ENCODE measurements at regions not wholly inside any gene's neighbourhood (a gene's known extent, or its start where the extent isn't known, plus 50 kb on each side); places are given as distances from the start of the nearest gene placed in this dataset.

- Mint-ChIP-seq H3K27me3 (ENCODE audit: insufficient read depth) (peaks cover 31% of the 10 kb centered on the region), H3K9me3 (no peaks in the 10 kb centered on the region), H3K27ac (no peak overlapping the region), H3K4me1 (peaks cover 3% of the 10 kb centered on the region), H3K36me3 (ENCODE audit: low read depth) (no peaks in the 10 kb centered on the region), H3K4me3 (no peak overlapping the region)
- Histone ChIP-seq H3K4me1 (ENCODE audit: control insufficient read depth, insufficient read depth, low read length) (no peaks in the 10 kb centered on the region), H3K36me3 (ENCODE audit: control insufficient read depth, insufficient read depth, low read length) (no peaks in the 10 kb centered on the region), H3K4me3 (ENCODE audit: low read length) (no peak overlapping the region), H3K9me3 (ENCODE audit: control insufficient read depth, low read length) (no peaks in the 10 kb centered on the region), H3K27ac (ENCODE audit: low read depth, low read length) (no peak overlapping the region), H3K9ac (ENCODE audit: extremely low read depth, low read length, poor library complexity, severe bottlenecking) (no peak overlapping the region), H3K27me3 (ENCODE audit: control insufficient read depth, insufficient read depth, low read length, poor library complexity, severe bottlenecking) (peaks cover 4% of the 10 kb centered on the region)
- TF ChIP-seq CTCF (conservative IDR thresholded peaks at IDR 0.05): no peak
- DNase-seq: peak; percentile 69
- 87 to 88% methylated on average over 3 to 10 of the region's 10 CpGs for WGBS, 2 experiments (ENCODE audit: insufficient coverage in 1 of 2, insufficient read length in 1 of 2)
These were observed 120.9 kb upstream of the SMIM21 start for GRCh38 chr18:75548353-75548905.

GRCh38 chr18:75546964-75547363 lies 119.5 kb upstream of the SMIM21 start:
- Histone ChIP-seq H3K4me3 (ENCODE audit: low read length) (no peak overlapping the region), H3K27ac (ENCODE audit: low read depth, low read length) (no peak overlapping the region), H3K27me3 (ENCODE audit: control insufficient read depth, insufficient read depth, low read length, poor library complexity, severe bottlenecking) (no peaks in the 10 kb centered on the region), H3K4me1 (ENCODE audit: control insufficient read depth, insufficient read depth, low read length) (no peaks in the 10 kb centered on the region), H3K9me3 (ENCODE audit: control insufficient read depth, low read length) (no peaks in the 10 kb centered on the region), H3K36me3 (ENCODE audit: control insufficient read depth, insufficient read depth, low read length) (no peaks in the 10 kb centered on the region), H3K9ac (ENCODE audit: extremely low read depth, low read length, poor library complexity, severe bottlenecking) (no peak overlapping the region)
- no peak overlapping the region for H3K4me3 Mint-ChIP-seq
- WGBS, 2 experiments (ENCODE audit: insufficient coverage in 1 of 2, insufficient read length in 1 of 2): 89% methylated on average over 7 of the region's 7 CpGs; no CpG with 5 or more reads in 1 of the 2 experiments
- TF ChIP-seq CTCF (conservative IDR thresholded peaks at IDR 0.05): peak; percentile 37
- peaks cover 3% of the 10 kb centered on the region for H3K4me1 Mint-ChIP-seq
- peaks cover 22% of the 10 kb centered on the region for H3K27me3 Mint-ChIP-seq (ENCODE audit: insufficient read depth)
- no peaks in the 10 kb centered on the region for H3K36me3 Mint-ChIP-seq (ENCODE audit: low read depth)
- H3K27ac Mint-ChIP-seq: no peak overlapping the region
- no peaks in the 10 kb centered on the region for H3K9me3 Mint-ChIP-seq
- no peak for DNase-seq

GRCh38 chr18:75545189-75545588 lies 117.7 kb upstream of the SMIM21 start:
- Histone ChIP-seq H3K27me3 (ENCODE audit: control insufficient read depth, insufficient read depth, low read length, poor library complexity, severe bottlenecking) (no peaks in the 10 kb centered on the region), H3K36me3 (ENCODE audit: control insufficient read depth, insufficient read depth, low read length) (no peaks in the 10 kb centered on the region), H3K4me3 (ENCODE audit: low read length) (no peak overlapping the region), H3K9me3 (ENCODE audit: control insufficient read depth, low read length) (no peaks in the 10 kb centered on the region), H3K9ac (ENCODE audit: extremely low read depth, low read length, poor library complexity, severe bottlenecking) (no peak overlapping the region), H3K27ac (ENCODE audit: low read depth, low read length) (no peak overlapping the region), H3K4me1 (ENCODE audit: control insufficient read depth, insufficient read depth, low read length) (no peaks in the 10 kb centered on the region)
- H3K4me1 Mint-ChIP-seq: peaks cover 1% of the 10 kb centered on the region
- DNase-seq: no peak
- no peaks in the 10 kb centered on the region for H3K36me3 Mint-ChIP-seq (ENCODE audit: low read depth)
- H3K9me3 Mint-ChIP-seq: no peaks in the 10 kb centered on the region
- no peak overlapping the region for H3K4me3 Mint-ChIP-seq
- WGBS, 2 experiments (ENCODE audit: insufficient coverage in 1 of 2, insufficient read length in 1 of 2): 95 to 96% methylated on average over 4 to 6 of the region's 6 CpGs
- TF ChIP-seq CTCF (conservative IDR thresholded peaks at IDR 0.05): no peak
- peaks cover 8% of the 10 kb centered on the region for H3K27me3 Mint-ChIP-seq (ENCODE audit: insufficient read depth)
- no peak overlapping the region for H3K27ac Mint-ChIP-seq

Measured in endodermal cell (in vitro differentiated cells).